ENCODE measurements at regions not wholly inside any gene's neighbourhood (a gene's known extent, or its start where the extent isn't known, plus 50 kb on each side); places are given as distances from the start of the nearest gene placed in this dataset.

DNA sequence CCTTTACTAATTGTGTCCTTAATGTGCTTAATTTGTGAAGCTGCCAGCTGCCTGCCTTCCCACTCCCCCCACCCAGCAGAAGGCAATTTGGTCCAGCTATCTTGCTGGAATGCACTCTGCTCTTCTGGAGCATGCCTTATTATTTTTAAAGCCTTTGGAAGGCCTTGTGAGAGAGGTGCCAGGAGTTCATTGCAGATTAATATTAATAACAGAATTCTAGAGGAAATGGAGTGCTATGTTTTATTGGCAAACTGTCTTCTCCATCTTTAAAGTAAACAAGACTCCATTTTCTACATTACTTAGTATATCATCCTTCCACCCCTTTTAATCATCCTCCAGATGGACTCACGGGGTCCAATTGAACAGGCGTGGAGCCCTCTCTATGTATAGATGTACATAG is 50.8 kb upstream of the ZNF32 start:
- Histone ChIP-seq H3K9me3 (no peaks in the 10 kb centered on the region), H3K4me3 (no peak overlapping the region), H3K36me3 (no peaks in the 10 kb centered on the region), H3K27ac (no peak overlapping the region), H3K27me3 (peaks cover 0 to 9% (median 0%) of the 10 kb centered on the region in 4 donors), H3K4me1 (no peaks in the 10 kb centered on the region)
- WGBS, 2 donors: 65 to 85% methylated on average over 2 of the region's 2 CpGs
- intact Hi-C loops (cut with DNase I): no loop called here
- DNase-seq: no peak
- no peak for TF ChIP-seq POLR2A (IDR thresholded peaks at IDR 0.05)
- TF ChIP-seq CTCF (IDR thresholded peaks at IDR 0.05): no peak

Small RNAs in the stretch of these regions (small RNA-seq; reads per million reads assigned to genes)
- 0 reads per million in 4 donors for gene UQCRHP3
